Activated naive CD8-positive, alpha-beta T cell treated with anti-CD3 and anti-CD28 coated beads, Interleukin-2, amount 10 ng/mL, durations not matched to agents 7 days and 5 days (primary cell): ENCODE measurements at regions not wholly inside any gene's neighbourhood (a gene's known extent, or its start where the extent isn't known, plus 50 kb on each side); places are given as distances from the start of the nearest gene placed in this dataset.

Experiments
- ATAC-seq: fragments of 150-1000 bp; cut with Tn5 transposase; one replicate; pipeline ENCODE4 v1.10.0; 2021; ENCODE audit warnings: low read depth, moderate library complexity
- POLR2A ChIA-PET: fragments of 350-600 bp; sonication (Branson Sonifier 250); formaldehyde crosslinking; loops from one replicate; lab custom pipeline; 2021; ENCODE audit warnings: antibody characterized with exemption; lab: Charles Lee
- DNase-seq: peaks from one replicate; pipeline ENCODE4 v3.0.0; 2021
- H3K27ac Mint-ChIP-seq: one replicate; pipeline ENCODE4 v1.8.0; 2022; ENCODE audit warnings: mild to moderate bottlenecking, mixed read lengths
- H3K27me3 Mint-ChIP-seq: one replicate; pipeline ENCODE4 v1.8.0; 2022; ENCODE audit warnings: mild to moderate bottlenecking, moderate library complexity, mixed read lengths
- H3K36me3 Mint-ChIP-seq: one replicate; pipeline ENCODE4 v1.8.0; 2021; ENCODE audit warnings: mild to moderate bottlenecking, mixed read lengths
- H3K4me1 Mint-ChIP-seq: one replicate; pipeline ENCODE4 v1.8.0; 2021; ENCODE audit warnings: mixed read lengths
- H3K4me3 Mint-ChIP-seq: one replicate; pipeline ENCODE4 v1.8.0; 2022; ENCODE audit warnings: mild to moderate bottlenecking, moderate library complexity, mixed read lengths
- H3K9me3 Mint-ChIP-seq: one replicate; pipeline ENCODE4 v1.8.0; 2021; ENCODE audit warnings: mixed read lengths

DNA sequence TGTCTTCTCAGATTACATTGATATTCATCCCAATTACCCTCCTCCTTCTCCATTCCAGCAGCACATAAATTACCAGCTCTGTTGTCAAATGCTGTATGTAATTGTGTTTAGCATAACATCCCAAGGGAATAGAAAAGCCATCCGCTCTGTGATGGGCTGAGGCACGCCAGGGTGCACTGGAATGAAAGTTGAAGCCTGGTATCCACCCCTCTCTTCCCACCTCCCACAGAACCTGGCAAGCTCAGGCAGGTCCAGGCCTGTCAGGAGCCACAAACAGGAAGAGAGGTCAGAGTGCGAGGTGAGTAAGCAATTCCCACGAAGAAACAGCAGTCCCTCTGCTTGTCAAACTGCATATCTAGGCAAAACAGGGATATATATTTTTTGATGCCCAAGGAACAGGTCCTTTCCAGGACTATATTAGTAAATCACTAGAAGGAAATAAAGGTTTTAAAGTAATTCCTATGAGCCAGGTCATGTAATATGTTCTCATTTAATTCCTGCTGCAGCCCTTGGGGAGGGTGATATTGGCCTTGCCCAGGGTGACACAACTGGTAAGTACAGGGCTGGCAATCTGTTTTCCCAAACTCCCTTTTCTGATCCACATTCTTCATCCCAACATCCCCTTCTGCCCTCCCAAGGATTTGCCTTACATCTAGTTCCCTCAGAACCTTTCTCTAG lies 155.6 kb upstream of the GHITM start:
- DNase-seq = no peak
- peaks cover 16% of the 10 kb centered on the region for H3K27me3 Mint-ChIP-seq

DNA sequence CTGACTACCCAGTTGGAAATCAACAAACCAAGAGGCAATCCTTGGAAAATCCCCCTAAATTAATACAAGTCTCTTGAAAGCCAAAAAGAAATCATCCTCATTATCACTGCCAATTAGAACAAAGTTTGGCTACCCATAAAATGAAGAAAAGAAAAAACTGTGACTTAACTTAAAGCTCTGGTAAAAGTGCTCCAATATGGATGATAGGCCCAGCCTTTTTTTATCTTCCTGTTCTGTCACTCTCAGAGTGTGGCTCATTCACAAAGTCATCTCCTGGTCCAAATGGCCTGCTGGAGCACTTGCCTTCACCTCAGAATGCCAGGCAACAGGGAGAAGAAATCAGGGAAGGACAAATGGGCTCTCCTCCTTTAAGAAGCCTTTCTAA lies 155.1 kb upstream of the GHITM start:
- Mint-ChIP-seq H3K4me3 (no peak overlapping the region), H3K27me3 (peaks cover 16% of the 10 kb centered on the region), H3K4me1 (no peaks in the 10 kb centered on the region), H3K27ac (peak overlapping the region; percentile 32), H3K36me3 (no peaks in the 10 kb centered on the region), H3K9me3 (peaks cover 1% of the 10 kb centered on the region)
- ATAC-seq = no peak
- DNase-seq = no peak
- POLR2A ChIA-PET = no interaction called here

More for the DNA sequence above, 155.6 kb upstream of the GHITM start:
- peak overlapping the region; percentile 32 for H3K27ac Mint-ChIP-seq
- H3K9me3 Mint-ChIP-seq = peaks cover 1% of the 10 kb centered on the region
- POLR2A ChIA-PET = no interaction called here
- no peak overlapping the region for H3K4me3 Mint-ChIP-seq
- ATAC-seq = no peak
- no peaks in the 10 kb centered on the region for H3K4me1 Mint-ChIP-seq
- H3K36me3 Mint-ChIP-seq = no peaks in the 10 kb centered on the region

DNA sequence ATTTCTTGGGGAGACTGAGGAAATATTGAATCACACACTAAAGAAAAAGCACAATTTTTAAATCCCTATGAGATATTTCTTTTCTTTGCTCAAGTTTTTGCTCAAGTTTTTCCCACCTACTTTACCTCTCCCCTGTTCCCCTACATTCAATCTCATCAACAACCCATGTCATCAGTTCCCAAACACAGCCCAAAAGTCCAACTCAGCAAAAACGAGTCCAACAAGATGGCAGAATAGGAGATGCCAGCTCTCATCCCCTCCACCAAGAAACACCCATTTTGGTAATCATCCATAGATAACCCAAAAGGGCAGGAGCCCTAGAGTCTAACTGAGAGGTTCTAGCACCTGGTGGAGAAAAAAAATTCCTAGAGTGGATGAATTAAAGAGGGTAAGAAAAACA lies 152.5 kb upstream of the GHITM start:
- H3K4me3 Mint-ChIP-seq = no peak overlapping the region
- H3K9me3 Mint-ChIP-seq = peaks cover 1% of the 10 kb centered on the region
- ATAC-seq (no peak), DNase-seq (no peak)
- H3K36me3 Mint-ChIP-seq = no peaks in the 10 kb centered on the region
- POLR2A ChIA-PET = no interaction called here
- no peak overlapping the region for H3K27ac Mint-ChIP-seq
- H3K27me3 Mint-ChIP-seq = peaks cover 19% of the 10 kb centered on the region
- no peaks in the 10 kb centered on the region for H3K4me1 Mint-ChIP-seq

GRCh38 chr10:83987216-83987615 lies 152.1 kb upstream of the GHITM start:
- H3K27me3 Mint-ChIP-seq = peaks cover 17% of the 10 kb centered on the region
- peaks cover 1% of the 10 kb centered on the region for H3K9me3 Mint-ChIP-seq
- no peak overlapping the region for H3K4me3 Mint-ChIP-seq
- POLR2A ChIA-PET = no interaction called here
- H3K36me3 Mint-ChIP-seq = no peaks in the 10 kb centered on the region
- DNase-seq (no peak), ATAC-seq (no peak)
- H3K4me1 Mint-ChIP-seq = no peaks in the 10 kb centered on the region
- no peak overlapping the region for H3K27ac Mint-ChIP-seq

GRCh38 chr10:83988435-83988834 lies 150.9 kb upstream of the GHITM start:
- POLR2A ChIA-PET = no interaction called here
- H3K36me3 Mint-ChIP-seq = no peaks in the 10 kb centered on the region
- H3K9me3 Mint-ChIP-seq = peaks cover 1% of the 10 kb centered on the region
- no peak overlapping the region for H3K4me3 Mint-ChIP-seq
- no peaks in the 10 kb centered on the region for H3K4me1 Mint-ChIP-seq
- no peak overlapping the region for H3K27ac Mint-ChIP-seq
- ATAC-seq (no peak), DNase-seq (no peak)
- peaks cover 13% of the 10 kb centered on the region for H3K27me3 Mint-ChIP-seq

- POLR2A ChIA-PET = no interaction called here
- DNase-seq (no peak), ATAC-seq (no peak)
- Mint-ChIP-seq H3K4me1 (no peaks in the 10 kb centered on the region), H3K4me3 (no peak overlapping the region), H3K27me3 (peaks cover 13% of the 10 kb centered on the region), H3K9me3 (peaks cover 1% of the 10 kb centered on the region), H3K27ac (no peak overlapping the region), H3K36me3 (no peaks in the 10 kb centered on the region)
Observed at GRCh38 chr10:83990126-83990525, 149.2 kb upstream of the GHITM start.

DNA sequence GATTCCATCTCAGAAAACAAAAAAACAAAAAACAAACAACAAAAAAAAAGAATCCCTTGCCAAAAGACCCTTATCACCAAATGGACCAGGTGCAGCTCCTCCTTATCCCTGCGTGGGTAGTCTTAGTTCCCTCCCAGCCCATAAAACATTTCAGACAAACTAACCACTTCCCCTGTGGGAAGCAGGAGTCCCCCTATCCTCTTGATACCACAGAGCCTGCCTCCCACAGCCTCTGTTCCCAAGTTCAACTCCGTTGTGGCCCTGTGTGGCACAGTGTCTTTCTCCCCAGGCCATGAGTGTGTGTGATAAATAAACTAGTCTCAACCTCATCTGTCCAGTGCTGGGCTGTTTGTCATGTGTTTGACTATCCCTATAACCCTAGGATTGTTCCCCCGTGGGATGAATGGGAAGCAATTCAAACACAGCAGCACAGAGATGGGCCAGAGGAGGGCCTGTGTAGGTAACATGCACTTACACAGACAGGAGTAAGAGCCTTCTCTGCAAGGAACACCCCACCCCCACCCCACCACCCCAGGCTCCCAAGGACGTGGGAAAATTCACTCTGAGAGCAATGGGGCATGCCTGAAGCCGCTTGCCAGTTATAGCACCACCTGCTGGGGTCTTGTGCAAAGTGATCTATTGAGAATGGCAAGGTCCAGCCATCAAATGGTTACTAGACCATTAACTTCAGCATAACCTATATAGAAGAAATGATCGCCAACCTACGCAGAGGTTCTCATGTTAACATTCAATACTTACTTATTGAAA lies 147.1 kb upstream of the GHITM start:
- Mint-ChIP-seq H3K27ac (no peak overlapping the region), H3K36me3 (no peaks in the 10 kb centered on the region), H3K27me3 (peaks cover 8% of the 10 kb centered on the region), H3K9me3 (no peaks in the 10 kb centered on the region), H3K4me1 (peaks cover 6% of the 10 kb centered on the region), H3K4me3 (no peak overlapping the region)
- DNase-seq = no peak
- POLR2A ChIA-PET = no interaction called here
- no peak for ATAC-seq

GRCh38 chr10:83994325-83994724 lies 145.0 kb upstream of the GHITM start:
- Mint-ChIP-seq H3K27ac (no peak overlapping the region), H3K4me3 (no peak overlapping the region), H3K9me3 (no peaks in the 10 kb centered on the region), H3K36me3 (no peaks in the 10 kb centered on the region), H3K27me3 (peaks cover 10% of the 10 kb centered on the region), H3K4me1 (peaks cover 6% of the 10 kb centered on the region)
- POLR2A ChIA-PET = no interaction called here
- no peak for ATAC-seq
- no peak for DNase-seq

GRCh38 chr10:83995738-83996331 lies 143.5 kb upstream of the GHITM start:
- Mint-ChIP-seq H3K27ac (no peak overlapping the region), H3K4me3 (no peak overlapping the region), H3K27me3 (peaks cover 8% of the 10 kb centered on the region), H3K4me1 (peaks cover 6% of the 10 kb centered on the region), H3K9me3 (no peaks in the 10 kb centered on the region), H3K36me3 (no peaks in the 10 kb centered on the region)
- POLR2A ChIA-PET = no interaction called here
- no peak for DNase-seq
- ATAC-seq = peak; percentile 71

GRCh38 chr10:84004221-84004620 lies 135.1 kb upstream of the GHITM start:
- POLR2A ChIA-PET = no interaction called here
- no peaks in the 10 kb centered on the region for H3K9me3 Mint-ChIP-seq
- H3K4me3 Mint-ChIP-seq = no peak overlapping the region
- no peaks in the 10 kb centered on the region for H3K36me3 Mint-ChIP-seq
- H3K4me1 Mint-ChIP-seq = no peaks in the 10 kb centered on the region
- no peak overlapping the region for H3K27ac Mint-ChIP-seq
- no peak for DNase-seq
- no peak for ATAC-seq
- peaks cover 3% of the 10 kb centered on the region for H3K27me3 Mint-ChIP-seq

DNA sequence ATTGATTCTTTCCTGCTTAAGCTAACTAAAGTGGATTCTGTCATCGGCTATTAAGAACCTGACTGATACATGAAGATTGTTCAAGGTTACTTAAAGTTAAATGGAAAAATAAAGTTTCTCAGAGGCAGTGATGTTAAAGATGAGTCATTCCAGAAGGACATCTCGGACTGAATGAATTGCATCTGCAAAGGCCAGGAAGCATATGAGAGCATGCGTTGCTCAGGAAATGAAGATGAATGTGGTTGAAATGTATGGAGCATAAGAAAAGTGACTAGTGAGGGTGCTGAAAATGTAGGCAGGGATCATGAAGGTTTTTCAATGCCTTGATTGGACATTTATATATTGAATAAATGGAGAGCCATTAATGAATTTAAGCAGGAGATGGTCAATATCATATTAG lies 133.9 kb upstream of the GHITM start:
- no peaks in the 10 kb centered on the region for H3K9me3 Mint-ChIP-seq
- no peak overlapping the region for H3K4me3 Mint-ChIP-seq
- no peak overlapping the region for H3K27ac Mint-ChIP-seq
- H3K4me1 Mint-ChIP-seq = no peaks in the 10 kb centered on the region
- ATAC-seq (no peak), DNase-seq (no peak)
- H3K36me3 Mint-ChIP-seq = no peaks in the 10 kb centered on the region
- H3K27me3 Mint-ChIP-seq = peaks cover 6% of the 10 kb centered on the region
- POLR2A ChIA-PET = no interaction called here

- Mint-ChIP-seq H3K27ac (no peak overlapping the region), H3K27me3 (peaks cover 7% of the 10 kb centered on the region), H3K36me3 (no peaks in the 10 kb centered on the region), H3K4me3 (no peak overlapping the region), H3K4me1 (no peaks in the 10 kb centered on the region), H3K9me3 (no peaks in the 10 kb centered on the region)
- POLR2A ChIA-PET = no interaction called here
- no peak for ATAC-seq
- no peak for DNase-seq
Observed at GRCh38 chr10:84007482-84007881, 131.8 kb upstream of the GHITM start.

DNA sequence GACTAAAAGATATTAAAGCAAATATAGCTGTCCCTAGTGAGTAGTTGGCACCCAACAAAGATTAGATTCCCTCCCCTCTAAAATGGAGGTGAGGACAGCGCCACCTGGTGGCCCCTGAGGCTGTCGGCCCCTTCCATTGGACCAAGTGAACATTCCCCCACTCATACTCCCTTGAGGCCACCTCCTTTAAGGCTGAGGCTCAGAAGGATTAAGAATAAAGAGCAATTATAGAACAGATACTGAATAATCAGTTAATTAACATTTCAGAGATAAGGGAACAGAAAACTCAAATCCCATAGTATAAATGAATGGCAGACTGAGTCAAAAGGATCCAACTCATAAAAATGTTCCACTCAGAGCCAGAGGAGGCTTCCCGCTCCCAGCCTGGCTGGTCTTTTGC lies 130.4 kb upstream of the GHITM start:
- no peaks in the 10 kb centered on the region for H3K36me3 Mint-ChIP-seq

DNA sequence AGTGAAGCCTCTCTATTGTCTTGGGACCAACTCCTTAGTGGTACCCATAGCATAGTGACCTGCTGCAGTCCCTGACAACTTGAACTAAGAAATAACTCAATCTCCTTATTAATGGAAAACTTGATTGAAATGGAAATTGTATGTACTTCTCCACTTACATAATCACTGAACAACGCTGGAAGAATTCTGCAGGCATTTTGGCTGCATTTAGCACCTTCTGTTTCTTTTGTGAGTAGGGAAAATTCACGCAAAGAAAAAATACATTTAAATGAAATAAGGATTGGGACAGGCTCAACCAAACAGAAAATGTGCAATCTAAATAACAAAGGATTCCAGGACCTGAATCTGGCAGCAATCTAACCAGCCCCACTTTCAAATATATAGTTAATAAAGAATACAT lies 126.9 kb upstream of the GHITM start:
- Mint-ChIP-seq H3K4me1 (peaks cover 2% of the 10 kb centered on the region), H3K27ac (no peak overlapping the region), H3K4me3 (no peak overlapping the region), H3K36me3 (no peaks in the 10 kb centered on the region), H3K27me3 (peaks cover 7% of the 10 kb centered on the region), H3K9me3 (no peaks in the 10 kb centered on the region)
- ATAC-seq = no peak
- POLR2A ChIA-PET = no interaction called here
- DNase-seq = no peak

More for the DNA sequence above, 130.4 kb upstream of the GHITM start:
- POLR2A ChIA-PET = no interaction called here
- peak; percentile 42 for DNase-seq
- no peaks in the 10 kb centered on the region for H3K9me3 Mint-ChIP-seq
- H3K27me3 Mint-ChIP-seq = peaks cover 7% of the 10 kb centered on the region
- H3K4me1 Mint-ChIP-seq = peaks cover 2% of the 10 kb centered on the region
- ATAC-seq = peak; percentile 42
- no peak overlapping the region for H3K27ac Mint-ChIP-seq
- no peak overlapping the region for H3K4me3 Mint-ChIP-seq
